Retinal pigment epithelial cell (primary cell): ENCODE measurements at regions not wholly inside any gene's neighbourhood (a gene's known extent, or its start where the extent isn't known, plus 50 kb on each side); places are given as distances from the start of the nearest gene placed in this dataset.

Experiments used
- DNase-seq: peaks from one replicate; pipeline ENCODE4 v3.0.0-alpha.2; 2010; ENCODE audit warnings: low read depth
- H3K4me3 ChIP-seq: 2 replicates; pipeline ENCODE4 v1.5.1; 2011; ENCODE audit warnings: mild to moderate bottlenecking, low read length, control low read depth, moderate library complexity
- TF ChIP-seq, protein P1 (sequence below): conservative IDR thresholded peaks from 2 replicates; pipeline ENCODE4 v1.5.1; 2011; ENCODE audit warnings: low read depth, low read length, control low read depth, inconsistent platforms

DNA sequence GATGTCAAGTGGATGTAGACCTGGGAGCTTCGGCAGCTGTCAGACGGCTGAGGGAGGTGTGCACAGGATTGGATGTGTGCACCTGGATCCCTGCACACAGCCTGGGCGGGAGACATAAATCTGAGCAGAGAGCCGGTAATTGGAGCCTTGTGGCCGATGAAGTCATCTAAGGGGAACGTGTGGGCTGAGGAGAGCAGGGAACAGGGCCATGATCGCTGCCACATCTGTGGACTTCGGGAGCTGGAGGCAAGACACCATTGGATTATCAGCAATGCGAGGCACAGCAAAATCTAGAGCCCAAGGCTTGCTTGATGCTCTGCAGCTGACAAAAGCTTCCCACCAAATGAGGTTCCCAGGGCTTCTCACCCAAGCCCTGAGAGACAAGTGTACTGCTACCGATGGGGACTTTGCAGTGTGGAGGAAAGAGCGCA lies 147.7 kb downstream of the PTPN20 start:
- DNase-seq = no peak
- no peak overlapping the region for H3K4me3 ChIP-seq
- TF ChIP-seq, protein P1, sequence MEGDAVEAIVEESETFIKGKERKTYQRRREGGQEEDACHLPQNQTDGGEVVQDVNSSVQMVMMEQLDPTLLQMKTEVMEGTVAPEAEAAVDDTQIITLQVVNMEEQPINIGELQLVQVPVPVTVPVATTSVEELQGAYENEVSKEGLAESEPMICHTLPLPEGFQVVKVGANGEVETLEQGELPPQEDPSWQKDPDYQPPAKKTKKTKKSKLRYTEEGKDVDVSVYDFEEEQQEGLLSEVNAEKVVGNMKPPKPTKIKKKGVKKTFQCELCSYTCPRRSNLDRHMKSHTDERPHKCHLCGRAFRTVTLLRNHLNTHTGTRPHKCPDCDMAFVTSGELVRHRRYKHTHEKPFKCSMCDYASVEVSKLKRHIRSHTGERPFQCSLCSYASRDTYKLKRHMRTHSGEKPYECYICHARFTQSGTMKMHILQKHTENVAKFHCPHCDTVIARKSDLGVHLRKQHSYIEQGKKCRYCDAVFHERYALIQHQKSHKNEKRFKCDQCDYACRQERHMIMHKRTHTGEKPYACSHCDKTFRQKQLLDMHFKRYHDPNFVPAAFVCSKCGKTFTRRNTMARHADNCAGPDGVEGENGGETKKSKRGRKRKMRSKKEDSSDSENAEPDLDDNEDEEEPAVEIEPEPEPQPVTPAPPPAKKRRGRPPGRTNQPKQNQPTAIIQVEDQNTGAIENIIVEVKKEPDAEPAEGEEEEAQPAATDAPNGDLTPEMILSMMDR = no peak

DNA sequence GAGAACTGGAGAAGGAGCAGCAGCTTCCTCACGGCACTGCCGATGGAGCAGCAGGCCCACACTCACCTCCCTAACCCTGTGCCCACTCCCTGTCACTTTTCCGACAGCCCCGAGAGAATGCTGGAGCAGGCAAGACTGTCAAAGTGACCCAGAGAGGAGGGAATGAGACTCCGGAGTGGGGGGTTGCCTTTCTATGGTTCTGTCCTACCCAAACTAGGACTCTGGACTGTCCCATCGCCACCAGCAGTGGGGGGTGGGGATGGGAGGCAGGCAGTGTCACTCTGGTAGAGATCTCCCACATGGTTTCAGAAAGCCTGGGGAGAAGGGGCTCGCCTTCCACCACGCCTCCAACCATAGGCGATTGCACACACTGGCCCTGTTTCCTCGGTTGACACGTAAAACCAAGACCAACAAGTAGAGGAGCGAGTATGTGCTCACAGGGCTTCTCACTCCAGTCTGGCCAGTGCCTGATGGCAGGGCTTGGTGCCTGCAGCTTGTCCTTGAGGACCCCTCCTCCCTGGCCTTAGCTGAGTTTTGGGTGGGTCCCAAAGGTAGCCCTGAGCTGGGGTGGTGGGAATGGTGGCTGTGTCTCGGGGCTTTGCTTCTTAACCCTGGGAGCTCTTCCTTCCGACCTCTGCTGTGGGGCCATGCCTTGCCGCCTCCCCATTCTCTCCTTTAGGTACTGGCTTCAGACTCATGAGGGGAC lies 148.5 kb downstream of the PTPN20 start:
- no peak overlapping the region for H3K4me3 ChIP-seq
- DNase-seq = no peak
- TF ChIP-seq, protein P1 = no peak

DNA sequence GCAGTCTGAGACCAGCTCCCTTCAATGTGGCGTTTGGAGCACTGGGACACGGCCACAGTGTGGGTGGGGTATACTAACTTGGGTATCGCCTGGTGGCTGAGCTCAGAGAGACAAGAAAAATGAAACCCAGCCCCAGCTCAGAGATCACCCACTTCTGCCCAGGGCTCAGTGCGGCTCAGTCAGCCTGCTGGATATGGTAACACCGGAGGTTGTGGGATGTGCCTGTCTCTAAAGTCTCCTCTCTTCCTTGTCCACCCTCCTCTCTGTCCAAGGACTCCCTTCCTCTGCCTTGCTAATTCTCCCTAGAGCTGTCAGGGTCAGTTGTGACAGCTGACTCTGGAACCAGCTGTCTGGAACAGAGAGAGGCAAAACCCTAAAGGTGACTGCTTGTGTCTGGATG lies 149.1 kb downstream of the PTPN20 start:
- no peak overlapping the region for H3K4me3 ChIP-seq
- no peak for DNase-seq
- TF ChIP-seq, protein P1 = no peak

DNA sequence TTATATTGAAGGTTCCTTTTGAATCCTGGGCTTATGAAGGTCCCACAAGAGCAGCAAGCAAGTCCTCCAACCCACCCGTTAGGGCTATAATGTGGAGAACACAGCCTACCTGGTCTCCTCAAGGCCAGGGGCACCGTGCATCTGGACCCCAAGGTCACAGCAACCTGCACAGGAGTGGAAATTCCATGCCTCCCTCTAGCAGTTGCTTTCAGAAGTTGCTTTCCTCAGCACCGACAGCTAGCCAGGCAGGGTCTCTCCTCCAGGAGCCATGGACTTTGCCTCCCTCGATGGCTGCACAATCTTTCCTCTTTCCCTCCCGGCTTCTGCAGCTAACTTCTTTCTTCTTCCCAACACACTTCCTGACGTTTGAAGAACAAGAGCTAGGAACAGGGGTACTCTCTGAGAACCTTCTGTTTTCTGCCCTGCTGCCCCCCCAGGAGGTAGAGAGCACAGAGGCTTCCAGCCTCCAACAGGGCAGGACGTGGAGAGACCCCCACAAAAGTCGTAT lies 149.8 kb downstream of the PTPN20 start:
- TF ChIP-seq, protein P1 = no peak
- no peak overlapping the region for H3K4me3 ChIP-seq
- no peak for DNase-seq

DNA sequence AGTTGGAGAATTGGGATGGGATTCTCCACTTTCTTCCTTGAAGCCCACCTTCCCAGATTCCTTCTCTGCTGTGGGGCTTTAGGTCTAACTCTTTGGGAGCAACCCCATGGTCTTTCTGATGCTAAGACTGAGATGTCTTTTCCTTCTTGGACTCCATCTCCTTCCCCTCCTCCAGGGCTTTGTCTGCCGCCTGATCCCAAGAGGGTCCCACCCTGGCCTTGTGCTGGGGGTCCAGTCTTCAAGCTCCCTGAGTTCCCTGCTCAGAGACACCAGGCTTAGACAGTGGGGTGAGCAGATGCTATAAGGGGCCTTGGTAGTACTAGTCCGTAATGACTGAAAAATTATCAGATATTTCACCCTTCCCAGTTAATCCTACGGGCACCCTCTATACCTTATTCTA lies 150.5 kb downstream of the PTPN20 start:
- DNase-seq = no peak
- H3K4me3 ChIP-seq = no peak overlapping the region
- TF ChIP-seq, protein P1 = no peak

DNA sequence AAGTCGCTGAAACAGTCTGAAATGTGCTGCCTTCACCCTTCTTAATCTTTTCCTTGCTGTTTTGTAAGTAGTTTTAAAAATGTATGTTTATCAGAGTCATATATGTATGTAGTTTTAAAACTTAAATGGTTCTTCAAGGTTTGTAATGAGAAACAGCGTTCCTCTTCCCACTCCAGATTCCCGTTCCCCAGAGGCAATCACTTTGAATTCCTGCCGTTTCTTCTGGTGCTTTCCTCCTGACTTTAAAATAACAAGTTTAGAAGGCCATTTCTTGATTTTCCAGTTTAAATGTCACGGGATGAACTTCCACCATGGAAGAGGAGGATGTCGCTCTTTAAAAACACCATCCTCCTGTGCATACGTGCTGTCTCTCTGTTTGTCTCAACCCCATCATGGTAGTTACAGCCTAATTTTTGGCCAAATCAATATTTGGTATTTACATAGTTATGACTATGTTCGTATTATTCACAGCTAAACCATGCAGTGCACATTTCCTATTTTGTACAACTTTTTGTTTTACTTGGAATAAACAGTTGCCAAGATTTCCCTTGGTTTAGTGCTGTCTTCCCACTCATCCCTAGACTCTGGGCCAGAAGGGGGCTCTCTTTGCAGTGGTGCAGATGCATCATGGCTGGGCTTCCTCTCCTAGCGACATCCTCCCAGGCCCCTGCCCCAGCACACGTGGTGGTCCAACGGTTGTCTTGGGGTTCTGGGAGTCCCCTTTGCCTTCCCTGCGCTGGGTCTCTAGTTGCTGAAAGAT lies 151.4 kb downstream of the PTPN20 start:
- DNase-seq = no peak
- H3K4me3 ChIP-seq = no peak overlapping the region
- TF ChIP-seq, protein P1 = peak; percentile 18
